Kidney epithelial cell (primary cell): ENCODE measurements at regions not wholly inside any gene's neighbourhood (a gene's known extent, or its start where the extent isn't known, plus 50 kb on each side); places are given as distances from the start of the nearest gene placed in this dataset.

ENCODE experiments used
- DNase-seq: peaks from one replicate; pipeline ENCODE4 v3.0.0-alpha.2; 2010; ENCODE audit warnings: low read depth
- H3K27me3 ChIP-seq: 2 replicates; pipeline ENCODE4 v1.6.0; 2011; ENCODE audit warnings: low read length; ENCODE audit not compliant: control insufficient read depth, insufficient read depth
- H3K36me3 ChIP-seq: 2 replicates; pipeline ENCODE4 v1.5.1; 2011; ENCODE audit warnings: low read length; ENCODE audit not compliant: control insufficient read depth, insufficient read depth
- H3K4me3 ChIP-seq: 2 replicates; pipeline ENCODE4 v1.5.1; 2011; ENCODE audit warnings: low read depth, mild to moderate bottlenecking, control low read depth, low read length
- CTCF ChIP-seq: IDR thresholded peaks from 2 replicates; pipeline ENCODE4 v1.5.1; 2011; ENCODE audit warnings: mild to moderate bottlenecking, moderate library complexity, low read length, control low read depth, inconsistent platforms; ENCODE audit not compliant: insufficient read depth, poor library complexity, severe bottlenecking

- no peak for TF ChIP-seq CTCF
- DNase-seq: no peak
- H3K27me3 ChIP-seq: peaks cover 11% of the 10 kb centered on the region
Observed at GRCh38 chr16:85991425-85991824, 92.5 kb downstream of the IRF8 start.

DNA sequence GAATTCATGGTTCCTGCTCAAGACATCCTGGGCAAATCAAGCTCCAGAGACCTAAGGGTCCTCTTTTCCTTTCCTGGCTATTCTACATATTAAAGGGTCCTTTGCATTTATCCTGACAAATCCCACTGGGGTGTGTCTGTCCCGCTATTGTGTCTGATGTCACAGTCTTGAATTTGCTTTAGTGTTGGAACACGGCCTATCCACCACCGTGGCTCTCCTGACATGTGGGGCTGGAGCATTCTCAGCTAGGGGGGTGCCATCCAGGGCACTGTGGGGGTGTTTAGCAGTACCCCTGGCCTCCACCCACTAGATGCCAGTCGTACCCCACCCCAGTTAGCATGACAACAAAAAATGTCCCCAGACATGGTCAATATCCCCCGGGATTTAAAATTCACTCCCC is 92.9 kb downstream of the IRF8 start:
- H3K27me3 ChIP-seq: peaks cover 13% of the 10 kb centered on the region
- no peak for TF ChIP-seq CTCF
- DNase-seq: no peak
- H3K36me3 ChIP-seq: no peaks in the 10 kb centered on the region
- H3K4me3 ChIP-seq: no peak overlapping the region

More at GRCh38 chr16:85991425-85991824, 92.5 kb downstream of the IRF8 start:
- no peak overlapping the region for H3K4me3 ChIP-seq
- H3K36me3 ChIP-seq: no peaks in the 10 kb centered on the region

- Histone ChIP-seq H3K4me3 (no peak overlapping the region), H3K27me3 (peaks cover 13% of the 10 kb centered on the region), H3K36me3 (no peaks in the 10 kb centered on the region)
- DNase-seq: no peak
- TF ChIP-seq CTCF: no peak
Observed at GRCh38 chr16:85992359-85992758, 93.4 kb downstream of the IRF8 start.

- peaks cover 13% of the 10 kb centered on the region for H3K27me3 ChIP-seq
- no peaks in the 10 kb centered on the region for H3K36me3 ChIP-seq
- no peak for TF ChIP-seq CTCF
- no peak for DNase-seq
- H3K4me3 ChIP-seq: no peak overlapping the region
Observed at GRCh38 chr16:85992779-85993178, 93.8 kb downstream of the IRF8 start.

GRCh38 chr16:85994492-85995490 is 95.8 kb downstream of the IRF8 start:
- no peak overlapping the region for H3K4me3 ChIP-seq
- no peak for DNase-seq
- TF ChIP-seq CTCF: no peak
- peaks cover 6% of the 10 kb centered on the region for H3K27me3 ChIP-seq
- no peaks in the 10 kb centered on the region for H3K36me3 ChIP-seq
